ENCODE measurements at regions not wholly inside any gene's neighbourhood (a gene's known extent, or its start where the extent isn't known, plus 50 kb on each side); places are given as distances from the start of the nearest gene placed in this dataset.

DNA sequence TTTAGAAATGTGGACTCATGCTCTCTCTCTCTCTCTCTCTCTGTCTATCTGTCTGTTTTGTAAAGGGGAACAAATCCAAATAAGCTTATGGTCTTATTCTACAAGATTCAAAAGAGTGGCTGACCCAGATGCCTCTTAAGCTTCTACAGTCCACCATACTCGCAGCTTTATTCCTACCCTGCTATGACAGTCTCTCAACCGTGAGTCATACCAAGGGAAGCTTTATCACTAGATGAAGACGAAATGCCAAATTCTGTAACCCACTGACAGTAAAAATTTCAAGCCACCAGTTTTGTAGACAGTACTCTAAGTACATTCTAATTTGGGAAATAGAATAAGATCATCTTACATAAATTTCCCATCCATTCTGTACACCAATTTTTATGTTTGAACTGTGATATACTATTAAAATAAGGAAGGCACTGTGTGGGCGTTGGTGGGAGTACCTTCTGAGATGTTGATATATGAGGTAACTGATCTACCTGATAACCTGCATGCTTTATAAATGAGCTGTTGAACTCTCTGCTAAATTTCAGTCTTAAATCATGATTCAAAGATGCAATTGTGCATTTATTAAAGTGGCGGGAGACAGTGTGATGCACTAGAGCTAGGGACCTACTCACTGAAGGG lies 153.2 kb downstream of the KLF6 start:
- TF ChIP-seq POLR2A (IDR thresholded peaks at IDR 0.05) (no peak), CTCF (IDR thresholded peaks at IDR 0.05) (no peak)

Data from right lobe of liver (tissue), 4 donors.